HepG2 (cell line): ENCODE measurements at regions not wholly inside any gene's neighbourhood (a gene's known extent, or its start where the extent isn't known, plus 50 kb on each side); places are given as distances from the start of the nearest gene placed in this dataset.
A peak's percentile ranks its signal among the peaks of the same experiment; 100 is the strongest.

Experiments
- CEBPG ChIP-seq: IDR thresholded peaks from 2 replicates; pipeline ENCODE4 v1.6.1; 2016
- FOXK1 ChIP-seq: sonication (generic); formaldehyde crosslinking; IDR thresholded peaks from 2 replicates; pipeline ENCODE4 v1.4.0; 2020; ENCODE audit warnings: low read depth, missing genetic modification reagents, borderline replicate concordance
- FOXP4 ChIP-seq: sonication (generic); formaldehyde crosslinking; IDR thresholded peaks from 2 replicates; pipeline ENCODE4 v1.4.0; 2020; ENCODE audit warnings: missing genetic modification reagents
- GATAD1 ChIP-seq: IDR thresholded peaks from 2 replicates; pipeline ENCODE4 v1.6.1; 2016; ENCODE audit warnings: missing genetic modification reagents, missing compliant biosample characterization
- HMG20A ChIP-seq: IDR thresholded peaks from 2 replicates; pipeline ENCODE4 v1.6.1; 2016; ENCODE audit warnings: borderline replicate concordance
- IRF9 ChIP-seq: sonication (generic); formaldehyde crosslinking; IDR thresholded peaks from 2 replicates; pipeline ENCODE4 v1.8.0; 2022; ENCODE audit warnings: missing genetic modification reagents, mild to moderate bottlenecking, borderline replicate concordance
- MYPOP ChIP-seq: sonication (generic); formaldehyde crosslinking; IDR thresholded peaks from 2 replicates; pipeline ENCODE4 v1.8.1; 2023; ENCODE audit warnings: mild to moderate bottlenecking, moderate library complexity, missing genetic modification reagents
- POLR2AphosphoS5 ChIP-seq: IDR thresholded peaks from 2 replicates; pipeline ENCODE4 v1.6.1; 2012; ENCODE audit warnings: low read depth, low read length
- THAP11 ChIP-seq: IDR thresholded peaks from 2 replicates; pipeline ENCODE4 v1.6.1; 2016; ENCODE audit warnings: missing biosample characterization, missing genetic modification reagents
- ZFP36 ChIP-seq: fragments of 150-350 bp; IDR thresholded peaks from 2 replicates; pipeline ENCODE4 v1.6.1; 2018; ENCODE audit warnings: borderline replicate concordance, low read length, low read depth; ENCODE audit not compliant: partially characterized antibody
- ZIK1 ChIP-seq: sonication (generic); formaldehyde crosslinking; IDR thresholded peaks from 2 replicates; pipeline ENCODE4 v1.5.0; 2020; ENCODE audit warnings: mild to moderate bottlenecking, low read depth, missing genetic modification reagents, borderline replicate concordance
- ZNF124 ChIP-seq: sonication (generic); formaldehyde crosslinking; IDR thresholded peaks from 2 replicates; pipeline ENCODE4 v1.4.0; 2020; ENCODE audit warnings: missing genetic modification reagents
- ZNF17 ChIP-seq: sonication (generic); formaldehyde crosslinking; IDR thresholded peaks from 2 replicates; pipeline ENCODE4 v1.5.0; 2020; ENCODE audit warnings: mild to moderate bottlenecking, missing genetic modification reagents
- ZNF354B ChIP-seq: sonication (generic); formaldehyde crosslinking; IDR thresholded peaks from 2 replicates; pipeline ENCODE4 v1.8.0; 2022; ENCODE audit warnings: mild to moderate bottlenecking, missing genetic modification reagents
- ZNF567 ChIP-seq: sonication (generic); formaldehyde crosslinking; IDR thresholded peaks from 2 replicates; pipeline ENCODE4 v1.8.1; 2023; ENCODE audit warnings: mild to moderate bottlenecking, missing genetic modification reagents, borderline replicate concordance
- ZNF589 ChIP-seq: sonication (generic); formaldehyde crosslinking; conservative IDR thresholded peaks from 2 replicates; pipeline ENCODE4 v1.8.0; 2022; ENCODE audit warnings: mild to moderate bottlenecking, moderate library complexity, missing genetic modification reagents
- ZNF615 ChIP-seq: sonication (generic); formaldehyde crosslinking; IDR thresholded peaks from 2 replicates; pipeline ENCODE4 v1.5.0; 2020; ENCODE audit warnings: mild to moderate bottlenecking, missing genetic modification reagents, borderline replicate concordance
- ZNF652 ChIP-seq: IDR thresholded peaks from 2 replicates; pipeline ENCODE4 v1.6.1; 2016; ENCODE audit warnings: low read depth, borderline replicate concordance
- ZNF710 ChIP-seq: sonication (generic); formaldehyde crosslinking; IDR thresholded peaks from 2 replicates; pipeline ENCODE4 v1.5.0; 2020; ENCODE audit warnings: mild to moderate bottlenecking, missing genetic modification reagents, borderline replicate concordance
- ZNF749 ChIP-seq: sonication (generic); formaldehyde crosslinking; IDR thresholded peaks from 2 replicates; pipeline ENCODE4 v1.8.0; 2022; ENCODE audit warnings: mild to moderate bottlenecking, missing genetic modification reagents, moderate library complexity, borderline replicate concordance
- ZNF781 ChIP-seq: sonication (generic); formaldehyde crosslinking; IDR thresholded peaks from 2 replicates; pipeline ENCODE4 v1.5.1; 2020; ENCODE audit warnings: borderline replicate concordance, mild to moderate bottlenecking, missing genetic modification reagents; ENCODE audit errors: not compliant biosample characterization
- ZNF83 ChIP-seq: sonication (generic); formaldehyde crosslinking; IDR thresholded peaks from 2 replicates; pipeline ENCODE4 v1.4.0; 2020; ENCODE audit warnings: missing genetic modification reagents, mild to moderate bottlenecking, borderline replicate concordance

GRCh38 chr9:117487555-117488175 lies 72.8 kb upstream of the ASTN2 start (continued):
- TF ChIP-seq HMG20A (CRISPR knock-in tag) (no peak; the same call in 1 of the 2 replicates), CEBPG (CRISPR knock-in tag) (peak; percentile 28; the same call in 1 of the 2 replicates), ZNF83 (CRISPR knock-in tag) (peak; percentile 81; the same call in 1 of the 2 replicates), ZIK1 (CRISPR knock-in tag) (no peak), ZNF354B (CRISPR knock-in tag) (no peak), MYPOP (CRISPR knock-in tag) (no peak), ZNF589 (no peak), ZNF124 (peak; percentile 76; the same call in 1 of the 2 replicates), ZNF652 (CRISPR knock-in tag) (peak; percentile 21; the same call in 1 of the 2 replicates), FOXP4 (CRISPR knock-in tag) (peak; percentile 9; the same call in 1 of the 2 replicates), ZNF17 (CRISPR knock-in tag) (no peak), THAP11 (CRISPR knock-in tag) (peak; percentile 55; the same call in 1 of the 2 replicates), IRF9 (peak; percentile 70; the same call in 1 of the 2 replicates), ZNF781 (CRISPR knock-in tag) (peak; percentile 22), GATAD1 (CRISPR knock-in tag) (peak; percentile 31; the same call in 1 of the 2 replicates), ZNF749 (CRISPR knock-in tag) (no peak), ZNF615 (CRISPR knock-in tag) (no peak), ZNF567 (CRISPR knock-in tag) (0 out of 2 replicates have a peak, but pooled peaks have one; percentile 82), FOXK1 (CRISPR knock-in tag) (peak; percentile 33; the same call in 1 of the 2 replicates), ZNF710 (0 out of 2 replicates have a peak, but pooled peaks have one; percentile 39), ZFP36 (no peak), POLR2AphosphoS5 (no peak)
